Left lobe of liver (tissue), 2 donors: ENCODE measurements at regions not wholly inside any gene's neighbourhood (a gene's known extent, or its start where the extent isn't known, plus 50 kb on each side); places are given as distances from the start of the nearest gene placed in this dataset.
"Not testable (repeated sequence)": the region's sequence is repeated elsewhere in the genome, so short reads cannot be mapped to it uniquely, and the experiment has no call there.

Experiments used
- ATAC-seq: fragments of 200-7000 bp; cut with Tn5 transposase; one replicate; pipeline ENCODE4 v1.9.1; 2020; ENCODE audit warnings: mild to moderate bottlenecking, moderate library complexity
- DNase-seq: peaks from one replicate; pipeline ENCODE4 v3.0.0-alpha.2; 2020; ENCODE audit warnings: low spot score
- donor health status: DM: no; HTN: no; CAD: no; lungs with moderate emphysema.
- donor health status: DM: no; HTN: yes; CAD: no.

- ATAC-seq (no peak), DNase-seq (no peak)
Measured at GRCh38 chr5:33198836-33199235, 241.9 kb upstream of the TARS1 start.

GRCh38 chr5:33203931-33204330 lies 236.8 kb upstream of the TARS1 start:
- DNase-seq (no peak), ATAC-seq (no peak)

- DNase-seq (no peak), ATAC-seq (peak; percentile 77)
Measured at GRCh38 chr5:33205079-33205478, 235.7 kb upstream of the TARS1 start.

GRCh38 chr5:33205727-33206410 lies 234.9 kb upstream of the TARS1 start:
- ATAC-seq (peak; percentile 71), DNase-seq (peak; percentile 48)

GRCh38 chr5:33206962-33207506 lies 233.7 kb upstream of the TARS1 start:
- DNase-seq: no peak
- peak; percentile 45 for ATAC-seq

GRCh38 chr5:33209252-33209651 lies 231.5 kb upstream of the TARS1 start:
- DNase-seq (no peak), ATAC-seq (no peak)

GRCh38 chr5:33210221-33210620 lies 230.5 kb upstream of the TARS1 start:
- not testable (repeated sequence) for DNase-seq, ATAC-seq

GRCh38 chr5:33210978-33211377 lies 229.8 kb upstream of the TARS1 start:
- ATAC-seq (no peak), DNase-seq (no peak)

- no peak for ATAC-seq
- DNase-seq: no peak
Measured at GRCh38 chr5:33212439-33212838, 228.3 kb upstream of the TARS1 start.

- ATAC-seq (no peak), DNase-seq (no peak)
Measured at GRCh38 chr5:33212900-33213299, 227.9 kb upstream of the TARS1 start.

- ATAC-seq: peak; percentile 81
- no peak for DNase-seq
Measured at GRCh38 chr5:33223563-33224284, 217.0 kb upstream of the TARS1 start.

- DNase-seq: no peak
- ATAC-seq: no peak
Measured at GRCh38 chr5:33224285-33224961, 216.3 kb upstream of the TARS1 start.

GRCh38 chr5:33227247-33227646 lies 213.5 kb upstream of the TARS1 start:
- no peak for DNase-seq
- ATAC-seq: no peak

- ATAC-seq (no peak), DNase-seq (no peak)
Measured at GRCh38 chr5:33227746-33228145, 213.0 kb upstream of the TARS1 start.

- ATAC-seq: no peak
- DNase-seq: no peak
Measured at GRCh38 chr5:33228149-33228548, 212.6 kb upstream of the TARS1 start.

GRCh38 chr5:33229216-33229615 lies 211.5 kb upstream of the TARS1 start:
- ATAC-seq (peak; percentile 96), DNase-seq (peak; percentile 90)

- DNase-seq (no peak), ATAC-seq (peak; percentile 40)
Measured at GRCh38 chr5:33230467-33231078, 210.2 kb upstream of the TARS1 start.

- no peak for DNase-seq
- ATAC-seq: no peak
Measured at GRCh38 chr5:33231214-33231710, 209.5 kb upstream of the TARS1 start.

- ATAC-seq: no peak
- no peak for DNase-seq
Measured at GRCh38 chr5:33231935-33232334, 208.8 kb upstream of the TARS1 start.

GRCh38 chr5:33232731-33233505 lies 207.8 kb upstream of the TARS1 start:
- ATAC-seq (no peak), DNase-seq (no peak)
